GM18505 (cell line): ENCODE measurements at regions not wholly inside any gene's neighbourhood (a gene's known extent, or its start where the extent isn't known, plus 50 kb on each side); places are given as distances from the start of the nearest gene placed in this dataset.

Source experiments
- ATAC-seq: cut with Tn5 transposase; IDR thresholded peaks from one replicate; pipeline ENCODE4 v1.9.1; 2021; ENCODE audit not compliant: unreplicated experiment
- POLR2A ChIP-seq: IDR thresholded peaks from 4 replicates; pipeline ENCODE4 v1.6.1; 2011; ENCODE audit warnings: borderline replicate concordance; ENCODE audit not compliant: insufficient read depth, insufficient read length; ENCODE audit errors: extremely low read depth

GRCh38 chr12:85509081-85509856, 229.2 kb downstream of the ALX1 start:
- peak; percentile 30 for ATAC-seq
- TF ChIP-seq POLR2A: no peak

GRCh38 chr12:85509857-85510256, 229.8 kb downstream of the ALX1 start:
- no peak for TF ChIP-seq POLR2A
- peak; percentile 99 for ATAC-seq

- TF ChIP-seq POLR2A: no peak
Measured at GRCh38 chr12:85516039-85516438, 236.0 kb downstream of the ALX1 start.

GRCh38 chr12:85516667-85517325, 236.8 kb downstream of the ALX1 start:
- ATAC-seq: no peak
- no peak for TF ChIP-seq POLR2A

More at GRCh38 chr12:85516039-85516438, 236.0 kb downstream of the ALX1 start:
- ATAC-seq: no peak

- no peak for TF ChIP-seq POLR2A
Measured at GRCh38 chr12:85519163-85519562, 239.1 kb downstream of the ALX1 start.

GRCh38 chr12:85523197-85523596, 243.2 kb downstream of the ALX1 start:
- no peak for ATAC-seq
- TF ChIP-seq POLR2A: no peak

More at GRCh38 chr12:85519163-85519562, 239.1 kb downstream of the ALX1 start:
- no peak for ATAC-seq

- ATAC-seq: peak; percentile 74
- no peak for TF ChIP-seq POLR2A
Measured at GRCh38 chr12:85527192-85527591, 247.2 kb downstream of the ALX1 start.

GRCh38 chr12:85529896-85530295, 249.9 kb downstream of the ALX1 start:
- TF ChIP-seq POLR2A: no peak
- ATAC-seq: no peak

GRCh38 chr12:85530456-85530855, 250.4 kb downstream of the ALX1 start:
- TF ChIP-seq POLR2A: no peak
- ATAC-seq: no peak

- no peak for TF ChIP-seq POLR2A
- peak; percentile 90 for ATAC-seq
Measured at GRCh38 chr12:85531341-85531740, 251.3 kb downstream of the ALX1 start.

- ATAC-seq: no peak
- TF ChIP-seq POLR2A: no peak
Measured at GRCh38 chr12:85549640-85550039, 269.6 kb downstream of the ALX1 start.

GRCh38 chr12:85550924-85551323, 270.9 kb downstream of the ALX1 start:
- TF ChIP-seq POLR2A: no peak
- ATAC-seq: no peak

GRCh38 chr12:85552461-85552860, 272.4 kb downstream of the ALX1 start:
- no peak for TF ChIP-seq POLR2A
- ATAC-seq: no peak

GRCh38 chr12:85557850-85558249, 277.8 kb downstream of the ALX1 start:
- no peak for TF ChIP-seq POLR2A
- no peak for ATAC-seq

GRCh38 chr12:85558684-85559083, 277.5 kb downstream of the RASSF9 start:
- no peak for TF ChIP-seq POLR2A
- ATAC-seq: no peak

GRCh38 chr12:85559127-85559526, 277.1 kb downstream of the RASSF9 start:
- no peak for TF ChIP-seq POLR2A
- no peak for ATAC-seq
